HG03432 (cell line): ENCODE measurements at regions not wholly inside any gene's neighbourhood (a gene's known extent, or its start where the extent isn't known, plus 50 kb on each side); places are given as distances from the start of the nearest gene placed in this dataset.
A peak's percentile ranks its signal among the peaks of the same experiment; 100 is the strongest.

Source experiments
- ATAC-seq: cut with Tn5 transposase; IDR thresholded peaks from one replicate; pipeline ENCODE4 v1.9.1; 2021; ENCODE audit warnings: mild to moderate bottlenecking, moderate library complexity; ENCODE audit not compliant: unreplicated experiment

GRCh38 chr3:25071846-25072245 is 356.2 kb upstream of the RARB start:
- no peak for ATAC-seq

GRCh38 chr3:25073423-25073822 is 354.6 kb upstream of the RARB start:
- ATAC-seq: no peak

GRCh38 chr3:25074149-25074548 is 353.9 kb upstream of the RARB start:
- ATAC-seq: no peak

GRCh38 chr3:25080461-25080860 is 347.6 kb upstream of the RARB start:
- no peak for ATAC-seq

GRCh38 chr3:25084016-25084415 is 344.0 kb upstream of the RARB start:
- ATAC-seq: no peak

GRCh38 chr3:25086721-25087120 is 341.3 kb upstream of the RARB start:
- ATAC-seq: no peak

- no peak for ATAC-seq
Measured at GRCh38 chr3:25088284-25088683, 339.8 kb upstream of the RARB start.

- no peak for ATAC-seq
Measured at GRCh38 chr3:25090698-25091453, 337.2 kb upstream of the RARB start.

GRCh38 chr3:25091934-25092333 is 336.1 kb upstream of the RARB start:
- no peak for ATAC-seq

- no peak for ATAC-seq
Measured at GRCh38 chr3:25094932-25095685, 333.0 kb upstream of the RARB start.

- no peak for ATAC-seq
Measured at GRCh38 chr3:25096536-25096935, 331.5 kb upstream of the RARB start.

GRCh38 chr3:25097023-25097422 is 331.0 kb upstream of the RARB start:
- ATAC-seq: peak; percentile 58

- no peak for ATAC-seq
Measured at GRCh38 chr3:25099666-25100065, 328.4 kb upstream of the RARB start.

GRCh38 chr3:25103391-25103790 is 324.7 kb upstream of the RARB start:
- no peak for ATAC-seq

- no peak for ATAC-seq
Measured at GRCh38 chr3:25107918-25108617, 320.0 kb upstream of the RARB start.

GRCh38 chr3:25110642-25111041 is 317.4 kb upstream of the RARB start:
- ATAC-seq: no peak

- no peak for ATAC-seq
Measured at GRCh38 chr3:25113891-25114290, 314.2 kb upstream of the RARB start.

GRCh38 chr3:25114532-25114931 is 313.5 kb upstream of the RARB start:
- no peak for ATAC-seq

- ATAC-seq: no peak
Measured at GRCh38 chr3:25117005-25117593, 311.0 kb upstream of the RARB start.

- no peak for ATAC-seq
Measured at GRCh38 chr3:25119682-25120081, 308.4 kb upstream of the RARB start.

- ATAC-seq: no peak
Measured at GRCh38 chr3:25120665-25121064, 307.4 kb upstream of the RARB start.
